IMR-90 (cell line): ENCODE measurements at regions not wholly inside any gene's neighbourhood (a gene's known extent, or its start where the extent isn't known, plus 50 kb on each side); places are given as distances from the start of the nearest gene placed in this dataset.

ENCODE experiments used
- ATAC-seq: fragments of 200-7000 bp; cut with Tn5 transposase; 2 replicates; pipeline ENCODE4 v1.9.1; 2020; ENCODE audit warnings: low read depth, mild to moderate bottlenecking, moderate library complexity
- BruUV-seq: library from RNA; stranded (reverse); fragments of 400-500 nt; replicated peaks from 2 replicates; lab custom pipeline; 2021; lab: Mats Ljungman, UMichigan
- CTCF ChIA-PET: fragments of 300-600 bp; formaldehyde crosslinking; extraction: SDS; loops from one replicate; lab custom pipeline; 2021; ENCODE audit warnings: antibody characterized with exemption; lab: Yijun Ruan, JAX
- POLR2A ChIA-PET: fragments of 300-600 bp; sonication (Branson Sonifier 250); formaldehyde crosslinking; loops from one replicate; lab custom pipeline; 2022; ENCODE audit warnings: antibody characterized with exemption; ENCODE audit not compliant: unreplicated experiment; lab: Charles Lee
- DNase-seq: peaks from one replicate; pipeline ENCODE4 v3.0.0; 2013
- H2AFZ ChIP-seq: replicated peaks from 2 replicates; pipeline ENCODE3; 2013; ENCODE audit warnings: low read length, mild to moderate bottlenecking; ENCODE audit not compliant: poor library complexity
- H2AK5ac ChIP-seq: 2 replicates; pipeline ENCODE4 v1.6.1; 2013; ENCODE audit warnings: low read depth, low read length, inconsistent platforms
- H2AK9ac ChIP-seq: replicated peaks from 2 replicates; pipeline ENCODE3; 2013; ENCODE audit warnings: mild to moderate bottlenecking, low read depth, low read length, moderate library complexity; ENCODE audit not compliant: poor library complexity
- H2BK120ac ChIP-seq: 2 replicates; pipeline ENCODE4 v1.6.1; 2013; ENCODE audit warnings: low read depth, low read length, inconsistent platforms
- H2BK15ac ChIP-seq: 3 replicates; pipeline ENCODE4 v1.6.1; 2013; ENCODE audit warnings: low read depth, low read length, inconsistent platforms
- H2BK20ac ChIP-seq: 2 replicates; pipeline ENCODE4 v1.6.1; 2013; ENCODE audit warnings: low read depth, mild to moderate bottlenecking, inconsistent platforms, low read length, moderate library complexity
- H2BK5ac ChIP-seq: 2 replicates; pipeline ENCODE4 v1.6.1; 2013; ENCODE audit warnings: mild to moderate bottlenecking, low read depth, low read length, inconsistent platforms; ENCODE audit not compliant: poor library complexity, severe bottlenecking
- H3K14ac ChIP-seq: replicated peaks from 2 replicates; pipeline ENCODE4 v1.6.1; 2013; ENCODE audit warnings: low read depth, low read length, inconsistent platforms
- H3K18ac ChIP-seq: 2 replicates; pipeline ENCODE4 v1.6.1; 2013; ENCODE audit warnings: low read depth, low read length, control low read depth
- H3K23ac ChIP-seq: 2 replicates; pipeline ENCODE4 v1.6.1; 2013; ENCODE audit warnings: low read depth, low read length, inconsistent platforms
- H3K27ac ChIP-seq: 2 replicates; pipeline ENCODE4 v1.5.1; 2013; ENCODE audit warnings: mild to moderate bottlenecking, control low read depth, low read length; ENCODE audit not compliant: insufficient read depth
- H3K27me3 ChIP-seq: 2 replicates; pipeline ENCODE4 v1.6.1; 2013; ENCODE audit warnings: low read length; ENCODE audit not compliant: control insufficient read depth, insufficient read depth
- H3K36me3 ChIP-seq: 2 replicates; pipeline ENCODE4 v1.6.1; 2013; ENCODE audit warnings: low read length, mixed read lengths; ENCODE audit not compliant: control insufficient read depth, insufficient read depth
- H3K4ac ChIP-seq: 2 replicates; pipeline ENCODE4 v1.6.1; 2013; ENCODE audit warnings: low read depth, low read length, inconsistent platforms
- H3K4me1 ChIP-seq: 2 replicates; pipeline ENCODE4 v1.6.1; 2013; ENCODE audit warnings: low read length, mixed read lengths; ENCODE audit not compliant: control insufficient read depth, insufficient read depth
- H3K4me2 ChIP-seq: 2 replicates; pipeline ENCODE4 v1.6.1; 2013; ENCODE audit warnings: low read depth, mild to moderate bottlenecking, control low read depth, low read length, moderate library complexity
- H3K4me3 ChIP-seq: 2 replicates; pipeline ENCODE4 v1.5.1; 2013; ENCODE audit warnings: low read depth, mild to moderate bottlenecking, control low read depth, low read length, moderate library complexity; ENCODE audit not compliant: insufficient read depth
- H3K56ac ChIP-seq: 2 replicates; pipeline ENCODE4 v1.6.1; 2013; ENCODE audit warnings: low read length, inconsistent platforms; ENCODE audit not compliant: insufficient read depth; ENCODE audit errors: extremely low read depth
- H3K79me1 ChIP-seq, 2 experiments: 2 replicates each; pipeline ENCODE4 v1.6.1; 2013; ENCODE audit warnings: low read length in 2 of 2, inconsistent platforms in 1 of 2, low read depth in 1 of 2
- H3K9ac ChIP-seq: 2 replicates; pipeline ENCODE4 v1.6.1; 2013; ENCODE audit warnings: low read depth, low read length, control low read depth
- H3K9me1 ChIP-seq: 2 replicates; pipeline ENCODE4 v1.6.1; 2013; ENCODE audit warnings: low read length, inconsistent platforms; ENCODE audit not compliant: insufficient read depth
- H3K9me3 ChIP-seq: 2 replicates; pipeline ENCODE4 v1.6.1; 2013; ENCODE audit warnings: low read length; ENCODE audit not compliant: control insufficient read depth, insufficient read depth
- H4K20me1 ChIP-seq: 2 replicates; pipeline ENCODE4 v1.6.1; 2013; ENCODE audit warnings: low read length, inconsistent platforms; ENCODE audit not compliant: insufficient read depth
- H4K5ac ChIP-seq: 2 replicates; pipeline ENCODE4 v1.6.1; 2013; ENCODE audit warnings: mild to moderate bottlenecking, low read depth, low read length, control low read depth
- H4K8ac ChIP-seq, 2 experiments: 2 replicates each; pipeline ENCODE4 v1.6.1; 2013; ENCODE audit warnings: low read depth in 2 of 2, low read length in 2 of 2, control low read depth in 1 of 2, inconsistent platforms in 1 of 2
- H4K91ac ChIP-seq: 2 replicates; pipeline ENCODE4 v1.6.1; 2013; ENCODE audit warnings: low read depth, low read length, inconsistent platforms; ENCODE audit not compliant: insufficient read depth
- CHD1 ChIP-seq: IDR thresholded peaks from 2 replicates; pipeline ENCODE4 v1.6.1; 2012; ENCODE audit warnings: low read depth, low read length, improper control_type of control experiment
- WGBS, 2 experiments: methylation state at CpG; one replicate each; pipeline versions ENCODE4 v1.1.5 to v1.1.7; 2013; ENCODE audit warnings: missing lambda C conversion rate in 2 of 2; ENCODE audit not compliant: insufficient read length in 1 of 2; ENCODE audit errors: extremely low coverage in 2 of 2; 5-methylcytosine and 5-hydroxymethylcytosine counted together
- dilution Hi-C: fragments of 300-500 bp; cut with HindIII; formaldehyde crosslinking; loops from one replicate; pipeline ENCODE4 v1.14.3; 2018; ENCODE audit warnings: low sequenced_read_pairs; ENCODE audit not compliant: unreplicated experiment
- in situ Hi-C: fragments of 300-500 bp; cut with MboI; formaldehyde crosslinking; loops from 3 replicates; pipeline ENCODE4 v1.14.3; 2019; ENCODE audit warnings: low sequenced_read_pairs, inconsistent platforms, mixed read lengths
- intact Hi-C: fragments of 100-400 bp; cut with micrococcal nuclease; formaldehyde crosslinking; loops from 2 replicates; pipeline ENCODE4 v1.10.0; 2022
- TF ChIP-seq, protein P1 (sequence below): fragments of 150-350 bp; IDR thresholded peaks from 2 replicates; pipeline ENCODE4 v1.6.1; 2017; ENCODE audit warnings: mild to moderate bottlenecking, antibody characterized with exemption, low read length, low read depth

GRCh38 chr4:123488916-123489315 is 92.3 kb downstream of the SPRY1 start:
- DNase-seq, result peak; percentile 86
- peaks cover 4% of the 10 kb centered on the region; the same call in 1 of the 2 replicates for H3K4me1 ChIP-seq
- CTCF ChIA-PET, result interaction anchor here (0.6 kb wide), 1 partner anchor 411 kb away, joined by 3 read pairs; no protein-coding TSS in a partner anchor

More at GRCh38 chr4:123488916-123489315, 92.3 kb downstream of the SPRY1 start:
- Histone ChIP-seq H3K14ac (no peak overlapping the region; the same call in 1 of the 2 replicates), H4K91ac (no peak overlapping the region), H3K9me1 (no peaks in the 10 kb centered on the region), H2BK120ac (no peak overlapping the region), H2AK5ac (no peak overlapping the region), H3K56ac (no peak overlapping the region), H3K79me1 (no peaks in the 10 kb centered on the region), H4K8ac (no peak overlapping the region), H2AFZ (no peak overlapping the region), H2AK9ac (no peak overlapping the region), H3K27me3 (no peaks in the 10 kb centered on the region), H3K27ac (no peak overlapping the region), H2BK15ac (no peak overlapping the region), H2BK20ac (no peak overlapping the region), H3K4me3 (no peak overlapping the region), H3K36me3 (no peaks in the 10 kb centered on the region), H2BK5ac (no peak overlapping the region), H4K5ac (no peak overlapping the region), H3K9me3 (no peaks in the 10 kb centered on the region), H3K23ac (no peak overlapping the region), H3K4me2 (no peak overlapping the region), H3K18ac (no peak overlapping the region), H4K20me1 (no peaks in the 10 kb centered on the region), H3K9ac (no peak overlapping the region), H3K4ac (no peak overlapping the region; the same call in 1 of the 2 replicates)
- peak; percentile 72 for ATAC-seq
- no CpG with 5 or more reads among the region's 5 CpGs for WGBS, 2 experiments
- dilution Hi-C loops, result no loop called here
- in situ Hi-C loops, result no loop called here
- TF ChIP-seq CHD1, result no peak
- TF ChIP-seq, protein P1, sequence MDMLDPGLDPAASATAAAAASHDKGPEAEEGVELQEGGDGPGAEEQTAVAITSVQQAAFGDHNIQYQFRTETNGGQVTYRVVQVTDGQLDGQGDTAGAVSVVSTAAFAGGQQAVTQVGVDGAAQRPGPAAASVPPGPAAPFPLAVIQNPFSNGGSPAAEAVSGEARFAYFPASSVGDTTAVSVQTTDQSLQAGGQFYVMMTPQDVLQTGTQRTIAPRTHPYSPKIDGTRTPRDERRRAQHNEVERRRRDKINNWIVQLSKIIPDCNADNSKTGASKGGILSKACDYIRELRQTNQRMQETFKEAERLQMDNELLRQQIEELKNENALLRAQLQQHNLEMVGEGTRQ, result peak; percentile 87
- BruUV-seq, result no TSS peak
- POLR2A ChIA-PET, result no interaction called here
- intact Hi-C loops, result no loop called here
